ENCODE measurements at regions not wholly inside any gene's neighbourhood (a gene's known extent, or its start where the extent isn't known, plus 50 kb on each side); places are given as distances from the start of the nearest gene placed in this dataset.

DNA sequence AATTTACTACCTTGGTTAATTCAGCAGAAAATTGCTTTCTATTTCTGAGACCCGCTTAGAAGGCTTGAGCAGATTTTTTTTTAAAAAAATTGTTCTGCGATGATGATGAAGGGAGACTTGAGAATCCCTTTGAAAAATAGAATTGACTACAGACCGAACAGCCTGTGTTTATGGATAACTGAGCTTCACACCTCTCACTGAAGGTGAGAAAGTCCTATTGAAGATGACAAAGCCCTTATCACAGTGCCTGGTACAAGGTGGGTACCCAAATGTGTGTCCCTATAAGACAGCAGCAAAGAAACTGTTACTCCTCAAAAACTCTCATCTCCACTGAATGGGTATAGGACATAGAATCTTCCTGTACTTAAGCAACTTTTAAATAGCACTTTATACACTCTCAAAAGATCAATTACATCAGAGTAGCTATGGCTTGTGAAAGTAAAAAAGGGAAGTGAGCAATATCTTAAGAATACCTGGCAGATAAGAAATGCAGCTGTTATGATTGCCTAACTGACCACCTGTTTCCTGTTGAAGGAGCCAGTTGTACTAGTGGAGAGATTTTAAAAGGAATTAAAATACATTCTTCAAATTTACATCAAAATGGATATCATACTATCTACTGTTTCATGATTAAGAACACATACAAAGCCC is 419.7 kb downstream of the CHSY3 start:
- Histone ChIP-seq H4K20me1 (ENCODE audit: insufficient read depth, low read length, poor library complexity, severe bottlenecking) (no peaks in the 10 kb centered on the region), H3K4me2 (ENCODE audit: low read depth, low read length, poor library complexity, severe bottlenecking) (no peak overlapping the region), H3K4me3 (ENCODE audit: low read length, poor library complexity, severe bottlenecking) (no peak overlapping the region), H3K9me3 (ENCODE audit: insufficient read depth, low read depth, low read length) (no peaks in the 10 kb centered on the region), H3K79me2 (ENCODE audit: insufficient read depth, low read length) (no peaks in the 10 kb centered on the region), H3K27me3 (ENCODE audit: insufficient read depth, low read length, poor library complexity, severe bottlenecking) (no peaks in the 10 kb centered on the region), H3K4me1 (ENCODE audit: insufficient read depth, low read length, poor library complexity, severe bottlenecking) (no peaks in the 10 kb centered on the region), H3F3A (ENCODE audit: low read depth) (no peaks in the 10 kb centered on the region), H3K36me3 (ENCODE audit: insufficient read depth, low read length) (no peaks in the 10 kb centered on the region), H3K9me2 (replicated peaks; ENCODE audit: low read depth, low read length) (no peaks in the 10 kb centered on the region), H3K9ac (ENCODE audit: low read depth, low read length, poor library complexity, severe bottlenecking) (no peak overlapping the region), H2AFZ (ENCODE audit: low read length) (no peak overlapping the region)
- no peak for TF ChIP-seq EZH2phosphoT487 (IDR thresholded peaks at IDR 0.05; ENCODE audit: borderline replicate concordance)
- TF ChIP-seq, protein P1, sequence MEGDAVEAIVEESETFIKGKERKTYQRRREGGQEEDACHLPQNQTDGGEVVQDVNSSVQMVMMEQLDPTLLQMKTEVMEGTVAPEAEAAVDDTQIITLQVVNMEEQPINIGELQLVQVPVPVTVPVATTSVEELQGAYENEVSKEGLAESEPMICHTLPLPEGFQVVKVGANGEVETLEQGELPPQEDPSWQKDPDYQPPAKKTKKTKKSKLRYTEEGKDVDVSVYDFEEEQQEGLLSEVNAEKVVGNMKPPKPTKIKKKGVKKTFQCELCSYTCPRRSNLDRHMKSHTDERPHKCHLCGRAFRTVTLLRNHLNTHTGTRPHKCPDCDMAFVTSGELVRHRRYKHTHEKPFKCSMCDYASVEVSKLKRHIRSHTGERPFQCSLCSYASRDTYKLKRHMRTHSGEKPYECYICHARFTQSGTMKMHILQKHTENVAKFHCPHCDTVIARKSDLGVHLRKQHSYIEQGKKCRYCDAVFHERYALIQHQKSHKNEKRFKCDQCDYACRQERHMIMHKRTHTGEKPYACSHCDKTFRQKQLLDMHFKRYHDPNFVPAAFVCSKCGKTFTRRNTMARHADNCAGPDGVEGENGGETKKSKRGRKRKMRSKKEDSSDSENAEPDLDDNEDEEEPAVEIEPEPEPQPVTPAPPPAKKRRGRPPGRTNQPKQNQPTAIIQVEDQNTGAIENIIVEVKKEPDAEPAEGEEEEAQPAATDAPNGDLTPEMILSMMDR (conservative IDR thresholded peaks at IDR 0.05; ENCODE audit: low read length), result no peak

DNA sequence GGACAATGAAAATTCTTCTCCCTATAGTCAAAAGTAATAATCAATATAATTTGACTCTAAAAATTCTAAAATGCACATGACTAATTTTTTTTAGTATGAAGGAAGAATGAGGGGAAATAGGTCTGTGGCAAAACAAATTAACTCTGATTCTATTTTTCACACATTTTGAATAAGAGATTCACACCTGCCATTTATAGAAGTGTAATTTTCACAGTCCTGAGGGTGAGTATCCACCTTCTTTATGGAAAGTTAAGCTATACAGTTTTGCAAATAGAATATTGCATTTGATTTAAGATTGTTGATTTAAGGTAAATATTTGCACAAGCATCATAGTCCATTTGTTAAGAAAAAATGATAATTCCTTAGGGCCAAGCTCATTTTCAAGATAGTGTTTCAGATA is 417.7 kb downstream of the CHSY3 start:
- no peaks in the 10 kb centered on the region for H3K9me3 ChIP-seq (ENCODE audit: insufficient read depth, low read depth, low read length)
- H4K20me1 ChIP-seq (ENCODE audit: insufficient read depth, low read length, poor library complexity, severe bottlenecking), result no peaks in the 10 kb centered on the region
- no peak overlapping the region for H3K9ac ChIP-seq (ENCODE audit: low read depth, low read length, poor library complexity, severe bottlenecking)
- H3K4me2 ChIP-seq (ENCODE audit: low read depth, low read length, poor library complexity, severe bottlenecking), result no peak overlapping the region
- H3K4me3 ChIP-seq (ENCODE audit: low read length, poor library complexity, severe bottlenecking), result no peak overlapping the region
- H3K79me2 ChIP-seq (ENCODE audit: insufficient read depth, low read length), result no peaks in the 10 kb centered on the region
- no peak overlapping the region for H2AFZ ChIP-seq (ENCODE audit: low read length)
- H3F3A ChIP-seq (ENCODE audit: low read depth), result no peaks in the 10 kb centered on the region
- H3K36me3 ChIP-seq (ENCODE audit: insufficient read depth, low read length), result no peaks in the 10 kb centered on the region
- TF ChIP-seq, protein P1 (conservative IDR thresholded peaks at IDR 0.05; ENCODE audit: low read length), result no peak
- no peaks in the 10 kb centered on the region for H3K9me2 ChIP-seq (replicated peaks; ENCODE audit: low read depth, low read length)
- no peaks in the 10 kb centered on the region for H3K27me3 ChIP-seq (ENCODE audit: insufficient read depth, low read length, poor library complexity, severe bottlenecking)
- H3K4me1 ChIP-seq (ENCODE audit: insufficient read depth, low read length, poor library complexity, severe bottlenecking), result no peaks in the 10 kb centered on the region

DNA sequence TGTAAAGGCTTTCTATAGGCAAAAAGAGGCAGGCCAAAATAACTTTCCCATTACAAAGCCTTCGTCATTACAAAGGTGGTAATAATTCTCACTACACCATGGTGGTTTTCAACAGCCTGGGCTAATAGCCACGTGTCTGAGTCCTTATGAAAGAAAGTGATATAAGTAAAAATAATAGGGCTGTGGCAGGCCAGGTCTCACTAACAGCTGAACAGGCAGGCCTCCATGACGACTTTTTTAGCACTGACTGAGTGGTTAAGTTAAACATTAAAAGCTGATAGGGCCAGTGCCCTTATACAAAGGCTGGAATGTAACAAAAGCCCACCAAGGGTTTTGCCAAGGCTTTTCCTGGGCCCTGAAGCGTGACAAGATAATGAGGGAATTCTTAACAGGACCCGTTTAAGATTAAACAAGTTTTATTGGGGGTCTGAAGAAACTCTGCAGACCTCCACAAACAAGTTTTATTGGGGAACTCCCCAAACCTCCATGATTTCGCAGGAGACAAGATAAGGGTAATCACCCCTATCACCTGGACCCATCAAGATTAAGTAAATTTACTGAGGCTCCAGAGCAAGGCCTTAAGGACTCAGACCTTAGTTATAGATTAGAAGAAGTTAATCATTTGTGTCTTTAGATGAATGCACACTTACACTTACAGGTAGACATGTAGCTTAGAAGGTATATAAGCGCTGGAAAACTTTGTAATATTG is 412.9 kb downstream of the CHSY3 start:
- no peaks in the 10 kb centered on the region for H3K4me1 ChIP-seq (ENCODE audit: insufficient read depth, low read length, poor library complexity, severe bottlenecking)
- H3K4me2 ChIP-seq (ENCODE audit: low read depth, low read length, poor library complexity, severe bottlenecking), result no peak overlapping the region
- no peaks in the 10 kb centered on the region for H3K9me3 ChIP-seq (ENCODE audit: insufficient read depth, low read depth, low read length)
- H3K36me3 ChIP-seq (ENCODE audit: insufficient read depth, low read length), result no peaks in the 10 kb centered on the region
- no peaks in the 10 kb centered on the region for H4K20me1 ChIP-seq (ENCODE audit: insufficient read depth, low read length, poor library complexity, severe bottlenecking)
- H2AFZ ChIP-seq (ENCODE audit: low read length), result no peak overlapping the region
- TF ChIP-seq EZH2phosphoT487 (IDR thresholded peaks at IDR 0.05; ENCODE audit: borderline replicate concordance), result no peak
- TF ChIP-seq, protein P1 (conservative IDR thresholded peaks at IDR 0.05; ENCODE audit: low read length), result no peak
- no peaks in the 10 kb centered on the region for H3K9me2 ChIP-seq (replicated peaks; ENCODE audit: low read depth, low read length)
- no peak overlapping the region for H3K4me3 ChIP-seq (ENCODE audit: low read length, poor library complexity, severe bottlenecking)
- no peak overlapping the region for H3K9ac ChIP-seq (ENCODE audit: low read depth, low read length, poor library complexity, severe bottlenecking)
- no peaks in the 10 kb centered on the region for H3K27me3 ChIP-seq (ENCODE audit: insufficient read depth, low read length, poor library complexity, severe bottlenecking)
- no peaks in the 10 kb centered on the region for H3F3A ChIP-seq (ENCODE audit: low read depth)
- H3K79me2 ChIP-seq (ENCODE audit: insufficient read depth, low read length), result no peaks in the 10 kb centered on the region
